RCC 7860 (cell line): ENCODE measurements at regions not wholly inside any gene's neighbourhood (a gene's known extent, or its start where the extent isn't known, plus 50 kb on each side); places are given as distances from the start of the nearest gene placed in this dataset.

Source experiments
- DNase-seq: peaks from one replicate; pipeline ENCODE4 v3.0.0-alpha.2; 2015; ENCODE audit warnings: low spot score
- FAIRE-seq: peaks from 2 replicates; lab custom pipeline; 2012; peaks lifted over from hg19 to GRCh38; lab: Jason Lieb, UNC

GRCh38 chr7:84450772-84451171, 256.2 kb upstream of the SEMA3A start:
- FAIRE-seq (no peak), DNase-seq (no peak)

DNA sequence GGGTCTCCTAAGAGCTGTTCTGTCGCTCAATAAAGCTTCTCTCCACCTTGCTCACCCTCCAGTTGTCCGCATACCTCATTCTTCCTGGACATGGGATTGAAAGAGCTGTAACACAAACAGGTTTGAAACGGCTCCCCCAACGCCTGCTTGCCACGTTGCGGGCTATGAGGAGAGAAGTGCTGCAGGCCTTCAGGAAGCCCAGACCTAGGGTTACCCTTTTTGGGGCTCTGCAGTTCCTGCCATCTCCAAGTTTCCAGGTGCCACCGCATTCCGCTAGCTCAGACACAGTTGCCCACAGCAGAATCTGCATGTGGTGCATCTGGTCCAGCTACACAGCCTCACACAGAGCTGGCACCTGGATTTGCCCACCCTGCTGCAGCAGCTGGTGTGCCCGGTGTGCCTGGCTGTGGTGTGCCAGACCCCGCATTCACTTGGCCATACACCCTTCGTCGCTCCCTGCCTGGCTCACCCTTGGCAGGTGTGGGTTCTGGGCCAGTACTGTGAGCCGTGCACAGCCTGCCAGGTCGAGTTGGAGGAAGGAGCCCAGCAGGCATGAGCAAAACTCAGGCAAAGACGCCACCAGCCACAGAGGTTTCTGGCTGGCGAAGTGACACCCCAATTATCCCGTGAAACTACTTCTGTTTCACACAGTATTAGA, 253.2 kb upstream of the SEMA3A start:
- DNase-seq (no peak), FAIRE-seq (no peak)

DNA sequence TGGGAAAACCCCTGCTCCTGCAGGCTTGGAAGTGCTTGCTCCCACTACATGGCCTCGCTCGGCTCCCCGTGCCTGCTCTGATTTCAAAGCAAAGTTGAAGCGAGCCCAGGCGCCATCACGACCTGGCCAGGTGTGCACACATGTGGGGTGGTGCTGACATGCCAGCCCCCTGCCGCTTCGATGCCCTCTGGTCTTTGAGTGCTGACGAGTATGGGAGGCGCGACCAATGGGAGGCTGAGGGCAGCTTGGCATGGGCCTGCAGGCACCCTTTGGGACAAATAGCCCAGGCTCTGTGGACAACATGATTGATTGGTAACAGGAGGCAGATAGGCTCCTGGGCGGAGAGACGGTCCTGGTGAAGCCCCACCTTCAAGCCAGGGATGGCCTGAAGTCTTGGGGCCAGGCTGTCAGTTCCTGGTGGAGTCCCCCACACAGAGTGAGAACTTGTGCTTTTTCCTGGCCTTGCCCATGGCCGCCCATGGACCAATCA, 252.4 kb upstream of the SEMA3A start:
- no peak for FAIRE-seq
- DNase-seq, result no peak

- FAIRE-seq (no peak), DNase-seq (no peak)
These were observed 231.2 kb upstream of the SEMA3A start for GRCh38 chr7:84425702-84426259.

- no peak for DNase-seq
- FAIRE-seq, result peak; percentile 20
These were observed 228.2 kb upstream of the SEMA3A start for GRCh38 chr7:84422790-84423189.

DNA sequence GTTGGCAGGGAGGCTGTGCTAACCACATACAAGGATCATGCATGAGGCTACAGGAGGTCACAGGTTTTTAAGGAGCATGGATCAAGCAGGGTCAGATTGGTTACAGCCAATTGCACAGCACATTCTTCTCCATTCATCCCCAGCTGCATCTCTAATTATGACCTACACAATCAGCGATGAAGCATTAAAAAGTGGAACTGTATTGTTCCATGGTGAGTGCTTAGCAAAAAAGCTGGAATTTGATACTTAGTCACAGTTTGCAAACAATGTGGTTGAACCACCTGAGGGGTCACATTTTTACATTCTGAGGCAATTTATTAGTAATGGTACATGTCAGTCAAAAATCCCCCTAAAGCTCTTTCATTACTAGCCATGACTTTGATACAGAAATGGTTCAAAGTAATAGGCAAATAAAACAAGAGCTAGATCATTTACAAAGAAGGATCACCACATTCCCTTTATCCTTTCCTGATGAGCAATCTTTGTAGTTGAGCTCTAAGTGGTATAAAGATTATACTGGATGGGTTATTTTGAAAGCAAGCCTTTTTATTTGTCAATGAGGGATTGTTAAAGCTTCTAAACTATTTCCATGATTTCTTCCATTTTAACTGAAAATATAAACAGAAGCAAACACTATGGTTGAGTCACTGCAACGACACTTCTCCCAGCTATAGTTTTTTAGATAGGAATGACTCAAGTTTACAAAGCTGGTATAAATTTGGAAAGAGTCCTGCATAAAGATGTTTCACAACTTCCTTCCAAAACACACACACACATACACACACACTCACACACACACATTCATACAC, 217.8 kb upstream of the SEMA3A start:
- DNase-seq, result peak; percentile 99

GRCh38 chr7:84399661-84400060, 205.1 kb upstream of the SEMA3A start:
- no peak for FAIRE-seq
- no peak for DNase-seq

More for the DNA sequence above, 217.8 kb upstream of the SEMA3A start:
- peak; percentile 99 for FAIRE-seq

- FAIRE-seq (peak; percentile 25), DNase-seq (no peak)
These were observed 199.6 kb upstream of the SEMA3A start for GRCh38 chr7:84394219-84394618.

DNA sequence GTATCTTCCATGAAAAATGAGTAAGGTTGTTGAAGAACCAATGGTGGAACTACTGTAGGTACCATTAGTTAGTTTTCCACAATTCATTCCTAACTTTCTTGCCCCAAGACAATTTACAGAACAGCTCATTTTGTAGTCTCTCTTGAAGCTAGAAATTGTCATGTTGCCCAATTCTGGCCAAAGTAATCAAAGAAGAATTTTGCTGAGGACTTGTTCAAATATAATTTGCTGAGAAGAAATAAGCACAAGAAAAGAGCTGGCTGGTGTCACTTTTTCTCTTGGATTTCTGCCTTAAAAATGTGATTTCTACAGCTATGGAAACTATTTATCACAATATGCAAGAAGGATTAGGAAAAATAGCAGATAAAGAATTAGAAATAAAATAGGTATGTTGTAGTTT, 199.2 kb upstream of the SEMA3A start:
- DNase-seq (no peak), FAIRE-seq (no peak)

DNA sequence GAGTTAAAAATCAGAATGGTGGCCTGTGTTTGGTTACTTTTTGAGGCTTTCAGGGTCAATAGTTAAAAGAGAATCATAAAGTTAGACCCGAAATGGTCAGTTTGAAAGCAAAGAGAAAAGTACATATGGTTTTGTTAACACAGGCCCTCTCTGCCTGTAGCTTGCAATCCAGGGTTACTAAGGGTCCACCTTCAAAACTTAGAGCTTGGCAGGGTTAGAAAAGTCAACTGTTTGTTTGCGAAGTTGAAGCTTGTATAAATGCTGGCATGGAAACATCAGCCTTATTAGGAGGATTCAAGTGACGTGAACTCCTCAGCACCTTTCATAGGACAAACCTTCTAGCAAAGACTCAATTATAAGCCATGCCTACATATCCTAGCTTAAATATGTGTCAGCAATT, 196.3 kb upstream of the SEMA3A start:
- no peak for FAIRE-seq

DNA sequence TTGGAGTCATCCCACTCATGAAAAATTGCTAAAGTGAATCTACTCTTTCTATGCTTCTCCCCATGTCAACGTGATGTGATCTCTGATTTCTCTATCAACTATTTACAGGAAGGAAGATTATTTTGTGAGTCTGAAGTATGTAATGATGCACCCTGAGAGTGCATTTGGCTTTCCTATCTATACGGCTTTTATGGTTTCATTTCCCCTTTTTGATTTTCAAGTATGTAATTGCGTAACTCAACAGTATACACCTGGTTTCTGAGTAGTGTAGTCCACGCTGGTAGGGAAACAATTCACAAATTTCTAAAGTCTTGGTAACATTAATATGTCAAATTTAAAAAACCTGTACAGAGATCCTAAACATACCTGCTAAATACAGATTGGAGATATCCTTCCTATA, 194.7 kb upstream of the SEMA3A start:
- DNase-seq, result no peak
- FAIRE-seq, result no peak

More for the DNA sequence above, 196.3 kb upstream of the SEMA3A start:
- DNase-seq, result no peak

DNA sequence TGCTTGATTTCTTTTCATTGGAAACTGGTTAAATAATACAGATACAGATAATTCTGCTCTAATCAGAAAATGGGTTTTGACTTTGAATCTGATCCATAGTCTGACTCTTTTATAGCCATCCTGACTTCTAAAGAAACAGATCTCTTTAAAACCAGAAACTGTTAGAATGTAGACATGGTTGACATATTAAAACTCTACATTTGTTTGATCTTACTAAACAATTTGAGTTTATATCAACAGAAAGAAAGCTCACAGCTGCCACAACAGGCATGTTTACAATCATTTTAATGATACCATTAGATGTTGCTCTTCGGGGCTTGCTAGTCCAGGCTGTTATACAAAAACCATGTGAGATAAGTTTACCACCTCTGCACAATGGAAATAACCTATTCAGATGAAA, 193.0 kb upstream of the SEMA3A start:
- no peak for DNase-seq

DNA sequence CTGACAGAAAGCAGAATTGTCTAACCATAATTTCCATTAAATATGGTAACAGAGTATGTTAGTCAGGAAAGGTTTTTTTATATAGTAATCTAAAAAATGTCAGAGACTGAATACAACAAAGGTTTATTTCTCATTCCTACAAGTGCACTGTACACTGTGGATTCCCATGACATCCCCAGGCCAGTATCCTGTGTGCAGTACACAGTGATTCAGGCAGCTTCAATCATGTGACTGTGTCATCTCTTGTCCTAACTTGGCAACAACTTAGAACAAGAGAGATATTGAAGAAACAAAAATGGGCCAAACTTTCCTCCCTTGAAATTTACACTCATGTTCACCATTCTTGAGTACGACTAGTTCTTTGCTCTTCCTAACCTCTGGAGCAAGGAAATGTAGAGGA, 189.8 kb upstream of the SEMA3A start:
- FAIRE-seq (no peak), DNase-seq (no peak)

More for the DNA sequence above, 193.0 kb upstream of the SEMA3A start:
- no peak for FAIRE-seq

GRCh38 chr7:84379446-84379845, 184.9 kb upstream of the SEMA3A start:
- DNase-seq, result no peak
- no peak for FAIRE-seq

GRCh38 chr7:84372712-84373111, 178.1 kb upstream of the SEMA3A start:
- no peak for FAIRE-seq
- no peak for DNase-seq

- DNase-seq (peak; percentile 82), FAIRE-seq (peak; percentile 94)
These were observed 177.6 kb upstream of the SEMA3A start for GRCh38 chr7:84372155-84372621.

- FAIRE-seq, result no peak
- no peak for DNase-seq
These were observed 175.5 kb upstream of the SEMA3A start for GRCh38 chr7:84370114-84370513.

DNA sequence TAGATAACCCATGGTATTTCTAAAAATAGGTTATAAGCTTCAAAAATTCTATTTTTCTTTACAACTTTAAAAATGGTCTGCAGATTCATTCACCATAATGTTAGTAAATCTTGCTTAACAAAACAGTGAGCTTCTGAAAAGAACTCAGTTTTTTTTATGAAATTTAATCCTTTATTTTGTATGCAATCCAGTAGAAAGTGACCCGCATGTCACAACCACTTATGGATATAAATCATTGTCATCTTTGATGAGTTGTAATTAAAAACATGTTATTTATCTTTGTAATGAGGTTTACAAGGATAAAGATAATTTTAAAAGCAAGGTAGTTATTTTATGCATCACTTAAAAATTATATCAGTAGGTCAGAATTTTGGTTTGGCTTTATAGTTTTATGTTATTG, 173.5 kb upstream of the SEMA3A start:
- FAIRE-seq (no peak), DNase-seq (no peak)

DNA sequence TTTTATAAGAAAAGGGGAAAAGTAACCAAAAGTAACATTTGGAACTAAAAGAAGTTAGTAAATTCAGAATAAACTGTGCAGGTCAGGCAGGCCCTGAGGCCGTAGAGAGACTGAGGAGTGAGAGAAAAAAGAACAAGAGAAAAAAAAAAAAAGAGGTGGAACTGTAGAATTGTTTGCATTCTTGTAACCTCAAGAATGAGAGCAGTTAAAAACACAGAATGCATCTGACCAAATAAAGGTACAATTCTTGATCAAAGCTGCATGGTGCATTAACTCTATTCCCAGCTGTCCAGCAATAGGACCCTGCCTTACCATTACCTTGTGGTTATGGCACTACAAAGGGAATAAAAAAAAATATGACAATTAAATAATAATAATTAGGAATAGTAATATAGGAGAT, 170.1 kb upstream of the SEMA3A start:
- FAIRE-seq, result no peak
- DNase-seq, result no peak

- DNase-seq (no peak), FAIRE-seq (no peak)
These were observed 169.2 kb upstream of the SEMA3A start for GRCh38 chr7:84363741-84364140.

- FAIRE-seq, result no peak
- DNase-seq, result no peak
These were observed 168.2 kb upstream of the SEMA3A start for GRCh38 chr7:84362828-84363227.

- FAIRE-seq (peak; percentile 28), DNase-seq (no peak)
These were observed 167.8 kb upstream of the SEMA3A start for GRCh38 chr7:84362360-84362759.
